ENCODE measurements at regions not wholly inside any gene's neighbourhood (a gene's known extent, or its start where the extent isn't known, plus 50 kb on each side); places are given as distances from the start of the nearest gene placed in this dataset.

DNA sequence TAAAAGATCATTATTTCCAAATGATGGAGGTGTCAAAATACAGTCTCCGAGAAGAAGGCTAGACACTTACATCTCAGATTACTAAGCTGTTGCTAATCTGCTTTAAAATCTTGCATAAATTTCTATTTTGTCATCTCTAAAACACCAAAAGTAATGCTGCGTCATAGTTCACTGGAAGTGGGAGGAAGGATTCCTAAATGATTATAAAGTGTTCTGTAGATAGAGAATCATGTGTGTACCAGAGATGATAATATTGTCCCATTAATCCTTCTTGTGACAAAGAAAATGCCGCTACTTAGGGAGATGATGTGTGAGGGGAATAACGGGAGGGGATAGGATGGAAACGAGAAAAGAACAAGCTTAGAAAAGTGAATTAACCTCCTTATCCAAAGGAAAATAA lies 268.6 kb downstream of the JRKL start:
- H3K9me3 ChIP-seq: no peaks in the 10 kb centered on the region
- no peaks in the 10 kb centered on the region for H3K27me3 ChIP-seq (replicated peaks in 1 of 7)
- no peak for DNase-seq
- H3K4me3 ChIP-seq: no peak overlapping the region
- H3K36me3 ChIP-seq: no peaks in the 10 kb centered on the region
- H3K4me1 ChIP-seq: no peaks in the 10 kb centered on the region
- TF ChIP-seq, protein P1, sequence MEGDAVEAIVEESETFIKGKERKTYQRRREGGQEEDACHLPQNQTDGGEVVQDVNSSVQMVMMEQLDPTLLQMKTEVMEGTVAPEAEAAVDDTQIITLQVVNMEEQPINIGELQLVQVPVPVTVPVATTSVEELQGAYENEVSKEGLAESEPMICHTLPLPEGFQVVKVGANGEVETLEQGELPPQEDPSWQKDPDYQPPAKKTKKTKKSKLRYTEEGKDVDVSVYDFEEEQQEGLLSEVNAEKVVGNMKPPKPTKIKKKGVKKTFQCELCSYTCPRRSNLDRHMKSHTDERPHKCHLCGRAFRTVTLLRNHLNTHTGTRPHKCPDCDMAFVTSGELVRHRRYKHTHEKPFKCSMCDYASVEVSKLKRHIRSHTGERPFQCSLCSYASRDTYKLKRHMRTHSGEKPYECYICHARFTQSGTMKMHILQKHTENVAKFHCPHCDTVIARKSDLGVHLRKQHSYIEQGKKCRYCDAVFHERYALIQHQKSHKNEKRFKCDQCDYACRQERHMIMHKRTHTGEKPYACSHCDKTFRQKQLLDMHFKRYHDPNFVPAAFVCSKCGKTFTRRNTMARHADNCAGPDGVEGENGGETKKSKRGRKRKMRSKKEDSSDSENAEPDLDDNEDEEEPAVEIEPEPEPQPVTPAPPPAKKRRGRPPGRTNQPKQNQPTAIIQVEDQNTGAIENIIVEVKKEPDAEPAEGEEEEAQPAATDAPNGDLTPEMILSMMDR (IDR thresholded peaks at IDR 0.05 in 8 of 11, conservative IDR thresholded peaks at IDR 0.05 in 3 of 11): no peak
- TF ChIP-seq POLR2AphosphoS5 (IDR thresholded peaks at IDR 0.05) (no peak), POLR2A (IDR thresholded peaks at IDR 0.05) (no peak)
- intact Hi-C loops (cut with DNase I; ENCODE audit: low total_unique reads): no loop called here
- 63 to 89% (median 81%) methylated on average over 5 of the region's 5 CpGs for WGBS, 5 donors
- no peak overlapping the region for H3K27ac ChIP-seq

DNA sequence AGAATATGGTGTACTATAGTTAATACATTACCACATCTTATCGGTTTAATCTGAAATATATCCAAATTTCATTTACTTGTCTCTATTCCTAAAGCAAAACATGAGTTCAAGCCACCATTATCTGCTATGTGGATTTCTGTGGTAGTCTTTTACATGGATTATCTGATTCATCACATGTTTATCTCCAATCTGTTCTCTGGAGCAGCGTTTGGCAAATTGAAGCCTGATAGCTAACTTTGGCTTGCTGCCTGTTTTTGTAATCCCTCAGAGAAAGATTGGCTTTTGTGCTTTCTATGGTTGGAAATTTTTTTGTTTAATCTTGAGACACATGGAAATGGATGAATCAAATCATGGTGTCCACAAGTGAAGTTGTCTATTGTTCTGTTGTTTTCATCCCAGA lies 274.3 kb downstream of the JRKL start:
- Histone ChIP-seq H3K9me3 (no peaks in the 10 kb centered on the region), H3K4me1 (no peaks in the 10 kb centered on the region), H3K27me3 (replicated peaks in 1 of 7) (no peaks in the 10 kb centered on the region), H3K36me3 (no peaks in the 10 kb centered on the region), H3K27ac (no peak overlapping the region), H3K4me3 (no peak overlapping the region)
- TF ChIP-seq, protein P1 (IDR thresholded peaks at IDR 0.05 in 8 of 11, conservative IDR thresholded peaks at IDR 0.05 in 3 of 11): no peak
- no peak for TF ChIP-seq POLR2A (IDR thresholded peaks at IDR 0.05)
- TF ChIP-seq POLR2AphosphoS5 (IDR thresholded peaks at IDR 0.05): no peak
- 84 to 89% (median 85%) methylated on average over 2 of the region's 2 CpGs for WGBS, 5 donors
- DNase-seq: no peak
- intact Hi-C loops (cut with DNase I; ENCODE audit: low total_unique reads): no loop called here

- H3K9me3 ChIP-seq: no peaks in the 10 kb centered on the region
- WGBS, 5 donors: 65 to 85% (median 78%) methylated on average over 5 of the region's 5 CpGs
- intact Hi-C loops (cut with DNase I; ENCODE audit: low total_unique reads): no loop called here
These were observed 290.6 kb downstream of the JRKL start for GRCh38 chr11:96680211-96681018.

More at GRCh38 chr11:96680211-96681018, 290.6 kb downstream of the JRKL start:
- Histone ChIP-seq H3K4me1 (no peaks in the 10 kb centered on the region), H3K27me3 (replicated peaks in 1 of 7) (no peaks in the 10 kb centered on the region), H3K36me3 (no peaks in the 10 kb centered on the region), H3K4me3 (no peak overlapping the region), H3K27ac (no peak overlapping the region)
- no peak for DNase-seq
- TF ChIP-seq, protein P1 (IDR thresholded peaks at IDR 0.05 in 8 of 11, conservative IDR thresholded peaks at IDR 0.05 in 3 of 11): no peak
- TF ChIP-seq POLR2AphosphoS5 (IDR thresholded peaks at IDR 0.05): no peak
- TF ChIP-seq POLR2A (IDR thresholded peaks at IDR 0.05): no peak
